Fibroblast of lung (primary cell): ENCODE measurements at regions not wholly inside any gene's neighbourhood (a gene's known extent, or its start where the extent isn't known, plus 50 kb on each side); places are given as distances from the start of the nearest gene placed in this dataset.

Source experiments
- DNase-seq, 2 donors: peaks; one replicate each; pipeline versions ENCODE4 v3.0.0 to v3.0.0-alpha.2; 2010; ENCODE audit warnings: low read depth in 2 of 2
- H2AFZ ChIP-seq: 2 replicates; pipeline ENCODE4 v1.5.1; 2012; ENCODE audit warnings: low read length, control low read depth, inconsistent platforms
- H3K27ac ChIP-seq: 2 replicates; pipeline ENCODE4 v1.5.1; 2011; ENCODE audit warnings: low read length, control low read depth; ENCODE audit not compliant: insufficient read depth
- H3K27me3 ChIP-seq: 2 replicates; pipeline ENCODE4 v1.5.1; 2011; ENCODE audit warnings: mild to moderate bottlenecking, low read length; ENCODE audit not compliant: control insufficient read depth, insufficient read depth
- H3K36me3 ChIP-seq: 2 replicates; pipeline ENCODE4 v1.5.1; 2011; ENCODE audit warnings: low read length; ENCODE audit not compliant: control insufficient read depth, insufficient read depth
- H3K4me1 ChIP-seq: 2 replicates; pipeline ENCODE4 v1.5.1; 2011; ENCODE audit warnings: low read length; ENCODE audit not compliant: control insufficient read depth, insufficient read depth; ENCODE audit errors: extremely low read depth
- H3K4me2 ChIP-seq: 2 replicates; pipeline ENCODE4 v1.5.1; 2011; ENCODE audit warnings: low read length, control low read depth; ENCODE audit not compliant: insufficient read depth; ENCODE audit errors: extremely low read depth
- H3K4me3 ChIP-seq, 4 experiments: fragments of 200-600 bp in 1 of 4; sonication (generic) in 1 of 4; replicated peaks in 1 of 4; 2 replicates each; pipeline ENCODE4 v1.5.1; 2011 to 2016; ENCODE audit warnings: low read length in 4 of 4, low read depth in 3 of 4, mild to moderate bottlenecking in 3 of 4, control low read depth in 2 of 4, inconsistent platforms in 1 of 4, mixed read lengths in 1 of 4; ENCODE audit not compliant: insufficient read depth in 1 of 4; ENCODE audit errors: control extremely low read depth in 1 of 4
- H3K79me2 ChIP-seq: 2 replicates; pipeline ENCODE4 v1.5.1; 2012; ENCODE audit warnings: mild to moderate bottlenecking, low read length, inconsistent platforms; ENCODE audit not compliant: control insufficient read depth, insufficient read depth
- H3K9ac ChIP-seq: 2 replicates; pipeline ENCODE4 v1.5.1; 2011; ENCODE audit warnings: mild to moderate bottlenecking, low read length, control low read depth; ENCODE audit not compliant: insufficient read depth
- H3K9me3 ChIP-seq: 2 replicates; pipeline ENCODE4 v1.5.1; 2012; ENCODE audit warnings: low read depth, low read length; ENCODE audit not compliant: control insufficient read depth, insufficient read depth
- H4K20me1 ChIP-seq: 2 replicates; pipeline ENCODE4 v1.5.1; 2011; ENCODE audit warnings: low read length; ENCODE audit not compliant: control insufficient read depth, insufficient read depth; ENCODE audit errors: extremely low read depth
- EZH2 ChIP-seq: IDR thresholded peaks from 2 replicates; pipeline ENCODE4 v1.5.1; 2012; ENCODE audit warnings: low read length, control low read depth, mild to moderate bottlenecking; ENCODE audit errors: missing control alignments
- TF ChIP-seq, protein P1 (sequence below), 2 donors: IDR thresholded peaks in 1 of 2; conservative IDR thresholded peaks in 1 of 2; 1 replicate in 1 of 2; 2 replicates in 1 of 2; pipeline ENCODE4 v1.5.1; 2011 to 2012; ENCODE audit warnings: low read length in 2 of 2, control low read depth in 1 of 2, inconsistent platforms in 1 of 2, low read depth in 1 of 2, mild to moderate bottlenecking in 1 of 2

DNA sequence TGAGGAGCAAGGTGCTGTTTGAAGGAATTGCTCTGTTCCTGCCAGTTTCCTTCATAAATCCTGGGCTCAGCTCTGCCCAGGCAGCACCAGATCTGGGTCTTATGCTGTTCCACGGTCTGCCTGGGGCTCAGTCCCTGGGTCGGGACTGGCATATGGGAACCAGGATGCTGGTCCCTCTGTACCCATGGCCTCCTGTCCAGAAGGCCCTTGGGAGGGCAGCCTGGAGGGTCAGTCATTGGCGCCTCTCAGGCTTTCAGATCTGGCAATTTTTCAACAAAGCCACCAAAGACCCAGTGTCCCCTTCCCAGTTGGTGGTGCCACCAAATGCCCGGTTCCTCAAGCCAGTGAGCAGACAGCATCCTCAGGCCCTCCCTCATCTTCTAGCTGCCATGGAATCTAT lies 232.7 kb upstream of the SULF2 start:
- Histone ChIP-seq H3K36me3 (no peaks in the 10 kb centered on the region), H3K4me2 (no peak overlapping the region), H3K79me2 (no peaks in the 10 kb centered on the region), H3K27ac (no peak overlapping the region), H4K20me1 (no peaks in the 10 kb centered on the region), H3K9ac (no peak overlapping the region), H3K4me3 (no peak overlapping the region), H3K27me3 (no peaks in the 10 kb centered on the region), H2AFZ (no peak overlapping the region), H3K4me1 (no peaks in the 10 kb centered on the region), H3K9me3 (no peaks in the 10 kb centered on the region)
- no peak for DNase-seq
- TF ChIP-seq EZH2 = no peak
- TF ChIP-seq, protein P1, sequence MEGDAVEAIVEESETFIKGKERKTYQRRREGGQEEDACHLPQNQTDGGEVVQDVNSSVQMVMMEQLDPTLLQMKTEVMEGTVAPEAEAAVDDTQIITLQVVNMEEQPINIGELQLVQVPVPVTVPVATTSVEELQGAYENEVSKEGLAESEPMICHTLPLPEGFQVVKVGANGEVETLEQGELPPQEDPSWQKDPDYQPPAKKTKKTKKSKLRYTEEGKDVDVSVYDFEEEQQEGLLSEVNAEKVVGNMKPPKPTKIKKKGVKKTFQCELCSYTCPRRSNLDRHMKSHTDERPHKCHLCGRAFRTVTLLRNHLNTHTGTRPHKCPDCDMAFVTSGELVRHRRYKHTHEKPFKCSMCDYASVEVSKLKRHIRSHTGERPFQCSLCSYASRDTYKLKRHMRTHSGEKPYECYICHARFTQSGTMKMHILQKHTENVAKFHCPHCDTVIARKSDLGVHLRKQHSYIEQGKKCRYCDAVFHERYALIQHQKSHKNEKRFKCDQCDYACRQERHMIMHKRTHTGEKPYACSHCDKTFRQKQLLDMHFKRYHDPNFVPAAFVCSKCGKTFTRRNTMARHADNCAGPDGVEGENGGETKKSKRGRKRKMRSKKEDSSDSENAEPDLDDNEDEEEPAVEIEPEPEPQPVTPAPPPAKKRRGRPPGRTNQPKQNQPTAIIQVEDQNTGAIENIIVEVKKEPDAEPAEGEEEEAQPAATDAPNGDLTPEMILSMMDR (conservative IDR thresholded peaks at IDR 0.05 in 1 of 2, IDR thresholded peaks at IDR 0.05 in 1 of 2; ENCODE audit: low read depth in 1 of 2, low read length in 2 of 2) = no peak

DNA sequence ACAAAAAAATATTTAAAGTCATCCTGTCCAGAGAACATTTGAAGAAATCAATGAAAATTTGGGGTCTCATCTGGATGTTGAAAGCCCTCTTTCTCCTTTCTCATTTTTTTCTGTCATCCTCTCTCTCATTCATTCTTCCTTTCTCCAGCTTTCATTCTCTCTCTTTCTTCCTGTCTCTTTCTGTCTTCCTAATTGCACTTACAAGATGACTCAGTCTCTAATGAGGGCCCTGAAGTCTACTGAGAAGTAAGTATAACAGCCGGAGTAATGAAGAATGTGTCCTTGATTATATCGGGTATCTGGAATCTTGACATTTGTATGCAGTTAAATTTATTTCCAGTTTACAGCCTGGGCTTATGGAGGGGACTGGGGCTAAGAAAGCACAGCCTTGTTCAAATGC lies 232.2 kb upstream of the SULF2 start:
- no peak overlapping the region for H3K4me3 ChIP-seq
- H3K4me1 ChIP-seq = no peaks in the 10 kb centered on the region
- H3K27me3 ChIP-seq = no peaks in the 10 kb centered on the region
- no peaks in the 10 kb centered on the region for H3K36me3 ChIP-seq
- H3K27ac ChIP-seq = no peak overlapping the region
- no peaks in the 10 kb centered on the region for H3K9me3 ChIP-seq
- H3K9ac ChIP-seq = no peak overlapping the region
- peak in 1 of 2 donors; percentile 68 for DNase-seq
- no peak overlapping the region for H2AFZ ChIP-seq
- H3K79me2 ChIP-seq = no peaks in the 10 kb centered on the region
- TF ChIP-seq, protein P1 (conservative IDR thresholded peaks at IDR 0.05 in 1 of 2, IDR thresholded peaks at IDR 0.05 in 1 of 2; ENCODE audit: low read depth in 1 of 2, low read length in 2 of 2) = no peak
- TF ChIP-seq EZH2 = no peak
- H3K4me2 ChIP-seq = no peak overlapping the region
- H4K20me1 ChIP-seq = no peaks in the 10 kb centered on the region

DNA sequence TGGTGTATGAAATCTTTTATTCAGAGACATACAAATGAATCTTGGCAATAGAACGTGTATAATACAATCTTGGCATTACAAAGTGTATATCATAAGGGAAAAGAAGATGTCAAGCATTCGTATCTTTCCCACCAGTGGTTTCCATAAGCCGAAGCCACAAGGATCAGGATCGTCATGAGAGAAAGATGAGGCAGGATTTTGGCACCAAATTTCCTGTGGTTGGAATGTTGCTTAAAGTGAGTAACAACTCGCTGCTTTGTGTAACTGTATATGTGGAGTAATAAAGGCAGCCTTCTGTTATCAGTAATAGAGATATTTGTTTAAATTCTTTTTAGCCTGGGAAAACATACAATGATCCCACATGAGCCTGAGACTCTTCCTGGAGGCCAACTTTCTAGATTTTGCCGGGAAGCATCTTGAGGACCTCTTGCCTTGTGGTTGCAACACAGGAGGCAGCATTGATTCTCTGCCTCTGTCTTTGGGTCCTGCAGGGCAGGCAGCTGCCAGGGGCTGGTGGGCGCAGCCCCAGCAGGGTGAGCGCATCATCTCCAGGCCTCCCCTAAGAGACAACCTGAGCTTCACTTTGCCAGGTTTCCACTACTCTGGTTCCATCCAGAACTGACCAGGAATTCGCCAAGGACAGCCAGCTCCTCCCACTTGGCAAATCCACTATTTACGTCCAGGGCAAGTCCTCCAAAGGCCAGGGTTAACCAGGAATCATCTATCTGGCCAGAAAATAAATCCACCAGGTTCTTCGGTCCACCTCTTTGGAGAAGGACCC lies 230.9 kb upstream of the SULF2 start:
- DNase-seq = peak; percentile 82 to 99
- no peak overlapping the region for H3K9ac ChIP-seq
- no peak overlapping the region for H3K27ac ChIP-seq
- no peaks in the 10 kb centered on the region for H3K9me3 ChIP-seq
- H3K4me1 ChIP-seq = no peaks in the 10 kb centered on the region
- H4K20me1 ChIP-seq = no peaks in the 10 kb centered on the region
- no peak overlapping the region for H2AFZ ChIP-seq
- H3K4me3 ChIP-seq = no peak overlapping the region
- H3K4me2 ChIP-seq = no peak overlapping the region
- no peaks in the 10 kb centered on the region for H3K27me3 ChIP-seq
- TF ChIP-seq, protein P1 (conservative IDR thresholded peaks at IDR 0.05 in 1 of 2, IDR thresholded peaks at IDR 0.05 in 1 of 2; ENCODE audit: low read depth in 1 of 2, low read length in 2 of 2) = no peak
- TF ChIP-seq EZH2 = no peak
- no peaks in the 10 kb centered on the region for H3K79me2 ChIP-seq
- no peaks in the 10 kb centered on the region for H3K36me3 ChIP-seq
